Endothelial cell of umbilical vein (primary cell): ENCODE measurements at regions not wholly inside any gene's neighbourhood (a gene's known extent, or its start where the extent isn't known, plus 50 kb on each side); places are given as distances from the start of the nearest gene placed in this dataset.

Source experiments
- BruUV-seq: library from RNA; stranded (reverse); fragments of 400-500 nt; replicated peaks from 2 replicates; lab custom pipeline; 2021; lab: Mats Ljungman, UMichigan
- CTCF ChIA-PET: fragments of 300-600, 350-600 bp; sonication (Branson Sonifier 250); formaldehyde crosslinking; loops from one replicate; lab custom pipeline; 2021; ENCODE audit warnings: antibody characterized with exemption, inconsistent platforms; lab: Charles Lee
- POLR2A ChIA-PET: fragments of 300-600, 350-600 bp; sonication (Branson Sonifier 250); formaldehyde crosslinking; loops from one replicate; lab custom pipeline; 2021; ENCODE audit warnings: antibody characterized with exemption, inconsistent platforms; lab: Charles Lee
- DNase-seq: peaks from one replicate; pipeline ENCODE4 v3.0.0-alpha.2; 2011; ENCODE audit warnings: low read depth, low spot score
- FAIRE-seq: peaks from 2 replicates; lab custom pipeline; 2011; peaks lifted over from hg19 to GRCh38; lab: Jason Lieb, UNC
- H2AFZ ChIP-seq: 2 replicates; pipeline ENCODE4 v1.6.0; 2012; ENCODE audit warnings: low read depth, low read length, control low read depth, inconsistent platforms
- H3K27ac ChIP-seq: 2 replicates; pipeline ENCODE4 v1.5.1; 2011; ENCODE audit warnings: low read depth, mild to moderate bottlenecking, control low read depth, low read length, moderate library complexity; ENCODE audit not compliant: insufficient read depth
- H3K27me3 ChIP-seq, 2 experiments: 2 replicates each; pipeline versions ENCODE4 v1.6.0 to v1.6.1; 2011; ENCODE audit warnings: low read length in 2 of 2, mixed read lengths in 1 of 2; ENCODE audit not compliant: control insufficient read depth in 2 of 2, insufficient read depth in 2 of 2
- H3K36me3 ChIP-seq, 2 experiments: 2 replicates in 1 of 2; 3 replicates in 1 of 2; pipeline ENCODE4 v1.5.1; 2011; ENCODE audit warnings: low read length in 2 of 2, mild to moderate bottlenecking in 1 of 2, moderate library complexity in 1 of 2; ENCODE audit not compliant: control insufficient read depth in 2 of 2, insufficient read depth in 2 of 2; ENCODE audit errors: extremely low read depth in 1 of 2
- H3K4me1 ChIP-seq: 3 replicates; pipeline ENCODE4 v1.5.1; 2011; ENCODE audit warnings: mild to moderate bottlenecking, low read length; ENCODE audit not compliant: control insufficient read depth, insufficient read depth; ENCODE audit errors: extremely low read depth
- H3K4me2 ChIP-seq: 2 replicates; pipeline ENCODE4 v1.6.1; 2011; ENCODE audit warnings: low read length, control low read depth, mixed read lengths; ENCODE audit not compliant: insufficient read depth
- H3K4me3 ChIP-seq, 3 experiments: fragments of 200-600 bp in 1 of 3; sonication (generic), shearing (Covaris generic) in 1 of 3; replicated peaks in 1 of 3; 2 replicates each; pipeline ENCODE4 v1.5.1; 2011 to 2016; ENCODE audit warnings: control low read depth in 3 of 3, low read length in 3 of 3, mild to moderate bottlenecking in 2 of 3, inconsistent platforms in 1 of 3, low read depth in 1 of 3, moderate library complexity in 1 of 3; ENCODE audit not compliant: insufficient read depth in 1 of 3
- H3K79me2 ChIP-seq: 2 replicates; pipeline ENCODE4 v1.6.0; 2012; ENCODE audit warnings: low read length, inconsistent platforms; ENCODE audit not compliant: control insufficient read depth, insufficient read depth
- H3K9ac ChIP-seq: replicated peaks from 2 replicates; pipeline ENCODE3; 2011; ENCODE audit warnings: low read length, control low read depth; ENCODE audit not compliant: insufficient read depth; ENCODE audit errors: extremely low read depth
- H3K9me1 ChIP-seq: replicated peaks from 3 replicates; pipeline ENCODE4 v1.6.0; 2011; ENCODE audit warnings: mild to moderate bottlenecking, low read length; ENCODE audit not compliant: control insufficient read depth, insufficient read depth; ENCODE audit errors: extremely low read depth
- H3K9me3 ChIP-seq: replicated peaks from 2 replicates; pipeline ENCODE4 v1.5.1; 2012; ENCODE audit warnings: low read length, inconsistent platforms; ENCODE audit not compliant: control insufficient read depth, insufficient read depth
- H4K20me1 ChIP-seq: replicated peaks from 2 replicates; pipeline ENCODE3; 2011; ENCODE audit warnings: mild to moderate bottlenecking, low read length; ENCODE audit not compliant: control insufficient read depth, insufficient read depth; ENCODE audit errors: extremely low read depth
- CTCF ChIP-seq, 2 donors: IDR thresholded peaks; 1 replicate in 1 of 2; 2 replicates in 1 of 2; pipeline ENCODE4 v1.5.1; 2011; ENCODE audit warnings: low read length in 2 of 2, mild to moderate bottlenecking in 2 of 2, moderate library complexity in 2 of 2, control low read depth in 1 of 2, inconsistent platforms in 1 of 2, low read depth in 1 of 2; ENCODE audit not compliant: insufficient read depth in 1 of 2; ENCODE audit errors: extremely low read depth in 1 of 2
- EZH2 ChIP-seq: IDR thresholded peaks from 2 replicates; pipeline ENCODE4 v1.6.1; 2012; ENCODE audit warnings: borderline replicate concordance, low read depth, mild to moderate bottlenecking, moderate library complexity, low read length, inconsistent platforms; ENCODE audit not compliant: severe bottlenecking
- FOS ChIP-seq: IDR thresholded peaks from 2 replicates; pipeline ENCODE4 v1.6.1; 2011; ENCODE audit warnings: mild to moderate bottlenecking, low read length, moderate library complexity, borderline replicate concordance; ENCODE audit not compliant: insufficient read depth
- GATA2 ChIP-seq: IDR thresholded peaks from 2 replicates; pipeline ENCODE4 v1.7.0; 2011; ENCODE audit warnings: low read depth, mild to moderate bottlenecking, moderate library complexity, mixed read lengths, low read length; ENCODE audit not compliant: insufficient read length, insufficient read depth
- JUN ChIP-seq: IDR thresholded peaks from 2 replicates; pipeline ENCODE4 v1.6.1; 2011; ENCODE audit warnings: borderline replicate concordance, low read depth; ENCODE audit not compliant: insufficient read length, insufficient read depth
- MAX ChIP-seq: IDR thresholded peaks from 2 replicates; pipeline ENCODE4 v1.6.1; 2011; ENCODE audit not compliant: insufficient read depth, insufficient read length
- MYC ChIP-seq: IDR thresholded peaks from one replicate; pipeline ENCODE4 v1.6.1; 2011; ENCODE audit warnings: mild to moderate bottlenecking, low read depth, low read length
- POLR2A ChIP-seq: IDR thresholded peaks from 2 replicates; pipeline ENCODE4 v1.6.1; 2012; ENCODE audit warnings: low read depth, mild to moderate bottlenecking, control low read depth, low read length
- POLR2AphosphoS5 ChIP-seq: IDR thresholded peaks from 2 replicates; pipeline ENCODE4 v1.6.1; 2012; ENCODE audit warnings: low read depth, mild to moderate bottlenecking, control low read depth, low read length, moderate library complexity; ENCODE audit not compliant: insufficient read depth
- dilution Hi-C: fragments of 300-500 bp; cut with MboI; formaldehyde crosslinking; loops from one replicate; pipeline ENCODE4 v1.15.0; 2019; ENCODE audit warnings: low sequenced_read_pairs; ENCODE audit not compliant: extremely low pct_ligation_motif_present
- intact Hi-C: fragments of 100-400 bp; cut with micrococcal nuclease; formaldehyde crosslinking; loops from one replicate; pipeline ENCODE4 v1.10.0; 2022

DNA sequence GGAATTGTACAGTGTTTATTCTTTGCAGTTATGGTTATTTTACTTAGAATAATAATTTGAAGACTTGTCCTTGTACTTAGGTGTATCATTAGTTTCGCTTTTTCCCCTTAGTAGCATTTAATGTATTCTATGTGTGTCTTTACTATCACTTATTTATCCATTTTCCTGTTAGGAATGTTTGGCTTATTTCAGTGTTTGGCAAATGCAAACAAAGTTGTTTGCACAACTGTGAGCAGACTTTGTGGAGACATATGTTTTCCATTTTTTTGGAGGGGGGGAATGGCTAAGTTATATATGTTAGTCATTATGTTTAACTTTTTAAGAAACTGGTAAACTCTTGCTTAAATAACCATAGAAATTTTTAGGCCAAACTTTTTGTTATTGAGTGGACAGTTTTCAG, 447.7 kb downstream of the SOX11 start:
- H3K4me2 ChIP-seq, result no peak overlapping the region
- H3K36me3 ChIP-seq, result no peaks in the 10 kb centered on the region
- no peak overlapping the region for H2AFZ ChIP-seq
- no peak overlapping the region for H3K27ac ChIP-seq
- H4K20me1 ChIP-seq, result no peaks in the 10 kb centered on the region
- POLR2A ChIA-PET, result no interaction called here
- peaks cover 6% of the 10 kb centered on the region for H3K9me3 ChIP-seq
- no peak overlapping the region for H3K9ac ChIP-seq
- CTCF ChIA-PET, result no interaction called here
- FAIRE-seq, result no peak
- BruUV-seq, result no TSS peak
- no peak overlapping the region for H3K4me3 ChIP-seq
- dilution Hi-C loops, result no loop called here
- H3K27me3 ChIP-seq, result no peaks in the 10 kb centered on the region
- H3K9me1 ChIP-seq, result no peaks in the 10 kb centered on the region
- intact Hi-C loops, result no loop called here
- H3K79me2 ChIP-seq, result no peaks in the 10 kb centered on the region
- TF ChIP-seq POLR2AphosphoS5, result no peak
- no peak for TF ChIP-seq MYC
- no peak for TF ChIP-seq MAX
- TF ChIP-seq JUN, result no peak
- TF ChIP-seq EZH2, result no peak
- TF ChIP-seq POLR2A, result no peak
- no peak for TF ChIP-seq FOS
- TF ChIP-seq CTCF (IDR thresholded peaks at IDR 0.05; ENCODE audit: extremely low read depth in 1 of 2, insufficient read depth in 1 of 2, low read depth in 1 of 2, low read length in 2 of 2), result no peak
- no peak for TF ChIP-seq GATA2
- no peaks in the 10 kb centered on the region for H3K4me1 ChIP-seq
- DNase-seq, result no peak
